GM12864 (cell line): ENCODE measurements at regions not wholly inside any gene's neighbourhood (a gene's known extent, or its start where the extent isn't known, plus 50 kb on each side); places are given as distances from the start of the nearest gene placed in this dataset.

ENCODE experiments used
- DNase-seq: peaks from one replicate; pipeline ENCODE4 v3.0.0-alpha.2; 2011; ENCODE audit warnings: low read depth
- H3K4me3 ChIP-seq: 2 replicates; pipeline ENCODE4 v1.5.1; 2011; ENCODE audit warnings: mild to moderate bottlenecking, low read depth, low read length, control low read depth
- CTCF ChIP-seq: IDR thresholded peaks from 2 replicates; pipeline ENCODE4 v1.5.1; 2011; ENCODE audit warnings: low read depth, mild to moderate bottlenecking, moderate library complexity, low read length, control low read depth, inconsistent platforms; ENCODE audit errors: missing control alignments

DNA sequence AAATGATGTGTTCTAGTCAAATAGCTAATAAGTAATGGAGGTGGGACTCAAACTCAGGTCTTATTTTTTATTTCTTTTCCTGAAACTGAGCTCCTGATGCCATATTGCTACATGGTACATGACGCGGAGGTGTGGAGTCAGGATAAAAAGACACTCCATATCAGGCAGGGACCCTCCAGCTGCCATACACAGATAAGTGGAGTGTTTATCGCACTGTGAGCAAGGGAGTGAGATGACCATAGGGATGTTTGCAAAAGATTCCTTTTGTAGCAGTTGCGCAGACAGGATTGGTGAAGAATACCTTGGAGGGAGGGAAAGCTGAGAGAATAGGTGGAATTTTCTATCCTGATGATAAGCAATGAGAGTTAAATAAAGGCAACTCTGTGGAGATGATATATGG lies 657.2 kb downstream of the RNF144A start:
- no peak for DNase-seq
- no peak for TF ChIP-seq CTCF
- no peak overlapping the region for H3K4me3 ChIP-seq

- no peak for DNase-seq
- no peak overlapping the region for H3K4me3 ChIP-seq
- no peak for TF ChIP-seq CTCF
These were observed 660.6 kb downstream of the RNF144A start for GRCh38 chr2:7577769-7578168.

GRCh38 chr2:7584017-7584416 lies 666.8 kb downstream of the RNF144A start:
- no peak overlapping the region for H3K4me3 ChIP-seq
- no peak for TF ChIP-seq CTCF
- no peak for DNase-seq

DNA sequence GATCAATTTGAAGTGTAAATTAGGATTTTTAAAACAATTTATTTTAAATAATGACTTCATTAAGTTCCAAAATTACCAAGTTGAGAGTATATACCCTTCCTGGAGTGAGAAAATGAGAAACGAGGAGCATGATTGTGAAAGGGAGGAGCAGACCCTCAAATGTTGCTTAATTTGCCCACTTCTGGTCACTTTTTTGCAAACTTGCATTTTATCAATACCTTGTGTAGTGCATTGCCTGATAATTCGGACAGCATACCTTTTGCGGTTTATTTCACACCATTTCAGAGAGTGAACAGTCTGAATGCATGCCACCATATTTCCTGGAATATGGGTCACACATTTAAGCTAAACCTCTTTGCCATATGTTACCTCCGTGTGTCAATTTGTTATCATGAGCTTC lies 669.7 kb downstream of the RNF144A start:
- TF ChIP-seq CTCF = no peak
- no peak for DNase-seq
- no peak overlapping the region for H3K4me3 ChIP-seq

DNA sequence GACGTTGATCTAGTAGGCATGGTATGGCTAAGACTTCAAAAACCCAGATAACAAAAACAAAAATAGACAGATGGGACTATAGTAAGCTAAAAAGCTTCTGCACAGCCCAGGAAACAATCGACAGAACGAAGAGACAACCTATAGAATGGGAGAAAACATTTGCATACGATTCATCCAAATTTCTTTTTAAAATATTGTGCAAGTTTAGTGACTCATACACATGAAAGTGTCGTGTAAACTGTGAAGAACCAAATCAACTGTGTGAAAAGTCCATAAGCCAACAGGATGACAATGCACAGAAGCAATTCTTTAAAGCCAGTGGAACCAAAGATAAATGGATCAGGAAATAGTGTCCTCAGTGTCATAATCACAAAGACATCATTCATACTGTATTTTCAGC lies 671.1 kb downstream of the RNF144A start:
- no peak for DNase-seq
- no peak for TF ChIP-seq CTCF
- H3K4me3 ChIP-seq = no peak overlapping the region

DNA sequence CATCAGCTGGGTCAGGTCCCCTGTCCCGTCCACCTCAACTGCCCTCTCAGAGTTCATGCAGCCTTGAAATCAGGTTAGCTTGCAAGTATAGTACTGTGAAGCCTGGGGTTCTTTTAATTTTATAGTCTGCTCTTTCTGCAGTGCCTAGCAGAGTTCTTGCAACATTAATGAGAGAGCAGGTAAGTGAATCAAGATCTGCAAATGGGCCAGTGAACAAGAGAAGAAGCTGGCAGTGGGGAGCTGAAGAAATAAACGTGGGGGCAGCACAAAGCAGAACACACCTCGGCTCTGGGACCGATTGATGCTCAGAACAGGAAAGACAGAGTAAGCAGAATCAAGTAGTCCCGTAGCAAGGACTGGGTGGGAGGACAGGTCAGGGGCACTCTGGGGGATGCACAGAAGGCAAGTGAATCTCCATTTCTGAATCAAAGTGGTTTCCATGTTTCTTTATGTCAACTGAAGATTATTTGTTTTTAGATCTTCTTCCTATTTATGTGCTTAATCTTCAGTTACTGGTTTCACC lies 675.5 kb downstream of the RNF144A start:
- H3K4me3 ChIP-seq = no peak overlapping the region
- no peak for DNase-seq
- TF ChIP-seq CTCF = no peak

DNA sequence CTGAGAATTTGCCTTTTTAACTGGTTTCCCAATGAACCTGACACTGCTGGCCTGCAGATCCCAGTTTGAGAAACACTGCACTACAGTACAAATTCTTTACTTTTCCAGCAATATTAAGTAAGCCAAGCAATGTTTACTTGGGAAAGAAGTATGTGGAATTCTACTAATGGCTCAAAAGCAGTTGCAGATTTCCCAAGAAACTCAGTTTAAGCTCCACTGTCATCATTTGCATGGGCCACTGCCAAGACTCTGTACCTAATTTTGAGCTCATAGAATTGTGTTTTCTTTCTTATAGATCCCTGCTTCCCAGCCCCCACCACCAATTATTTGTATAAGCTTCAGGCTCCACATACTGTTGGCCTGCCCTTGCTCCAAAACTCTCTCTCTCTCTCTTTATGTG lies 676.1 kb downstream of the RNF144A start:
- DNase-seq = no peak
- no peak overlapping the region for H3K4me3 ChIP-seq
- no peak for TF ChIP-seq CTCF
